Stromal cell of bone marrow (primary cell): ENCODE measurements at regions not wholly inside any gene's neighbourhood (a gene's known extent, or its start where the extent isn't known, plus 50 kb on each side); places are given as distances from the start of the nearest gene placed in this dataset.
"Not testable (repeated sequence)": the region's sequence is repeated elsewhere in the genome, so short reads cannot be mapped to it uniquely, and the experiment has no call there.

Experiments
- DNase-seq: peaks from one replicate; pipeline ENCODE4 v3.0.0-alpha.2; 2012; ENCODE audit warnings: low read depth

DNA sequence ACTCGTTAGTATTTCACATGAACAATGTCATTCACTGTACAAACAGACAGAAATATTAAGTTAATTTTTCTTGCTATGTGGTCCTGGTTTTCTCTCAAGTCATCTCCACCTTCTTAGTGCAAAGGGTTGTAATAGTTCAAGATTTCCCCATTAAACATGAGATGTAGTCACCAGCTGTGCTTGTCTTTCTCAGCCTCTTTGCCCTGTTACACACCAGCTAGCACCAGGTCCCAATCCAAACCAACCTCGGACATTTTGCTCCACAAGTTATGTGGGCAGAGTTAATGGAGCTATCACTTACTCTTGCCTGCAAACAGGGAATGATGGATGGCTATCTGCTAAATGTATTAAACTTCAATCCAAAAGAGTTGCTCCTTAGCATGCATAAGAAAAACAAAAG lies 328.1 kb downstream of the TLE1 start:
- no peak for DNase-seq

DNA sequence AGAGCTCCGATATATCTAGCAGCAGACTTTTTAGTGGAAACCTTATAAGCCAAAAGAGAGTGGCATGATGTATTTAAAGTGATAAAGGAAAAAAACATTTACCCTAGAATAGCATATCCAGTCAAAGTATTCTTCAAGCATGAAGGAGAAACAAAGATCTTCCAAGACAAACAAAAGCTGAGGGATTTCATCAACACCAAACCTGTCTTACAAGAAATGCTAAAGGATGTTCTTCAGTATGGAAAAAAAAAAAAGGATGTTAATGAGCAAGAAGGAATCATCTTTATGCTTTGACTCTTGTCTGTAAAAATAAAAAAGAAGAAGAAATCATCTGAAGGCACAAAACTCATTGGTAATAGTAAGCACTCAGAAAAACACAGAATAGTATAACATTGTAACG lies 338.2 kb downstream of the TLE1 start:
- DNase-seq: no peak

DNA sequence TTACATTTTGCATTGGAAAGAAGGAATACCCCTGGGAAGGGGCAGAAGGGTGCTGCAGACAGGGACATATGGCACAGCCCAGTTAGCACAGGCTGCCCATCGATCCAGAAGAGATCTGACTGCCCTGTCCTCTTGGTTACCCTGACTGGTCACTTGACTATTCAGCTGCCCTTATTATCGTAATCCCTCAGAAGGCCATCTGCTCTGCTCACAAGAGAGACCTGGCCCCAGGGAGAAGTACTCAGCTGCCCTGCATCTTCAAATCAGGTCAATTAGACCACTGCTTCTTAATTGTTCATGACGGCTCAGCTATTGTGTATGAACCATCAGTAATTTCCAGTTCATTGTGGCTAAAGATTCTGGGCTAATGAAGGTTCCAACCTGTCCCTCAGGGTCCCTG lies 345.0 kb downstream of the TLE1 start:
- DNase-seq: no peak

DNA sequence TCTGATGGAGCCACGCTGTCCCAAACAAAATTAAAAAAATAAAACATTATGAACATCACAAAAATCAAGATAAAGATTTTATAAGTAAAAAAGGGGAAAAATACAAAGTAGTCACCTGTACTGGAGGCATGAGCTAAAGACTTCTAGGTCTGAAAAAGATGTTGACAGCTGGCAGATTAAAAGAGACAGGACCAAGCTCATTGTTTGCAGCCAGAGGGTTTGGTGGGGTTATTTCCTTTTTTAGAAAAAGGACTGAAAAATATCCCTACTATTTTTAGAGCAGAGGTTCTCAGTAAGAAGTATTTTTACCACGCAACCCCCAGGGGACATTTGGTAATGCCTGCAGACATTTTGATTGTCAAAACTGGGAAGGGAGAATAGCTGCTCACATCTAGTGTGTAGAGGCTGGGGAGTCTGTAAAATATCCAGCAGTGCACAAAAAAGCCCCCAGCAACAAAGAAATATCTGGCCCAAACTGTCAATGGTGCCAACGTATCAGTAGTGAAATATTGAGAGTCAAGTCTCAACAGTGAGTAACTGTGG lies 353.4 kb downstream of the TLE1 start:
- DNase-seq: no peak

DNA sequence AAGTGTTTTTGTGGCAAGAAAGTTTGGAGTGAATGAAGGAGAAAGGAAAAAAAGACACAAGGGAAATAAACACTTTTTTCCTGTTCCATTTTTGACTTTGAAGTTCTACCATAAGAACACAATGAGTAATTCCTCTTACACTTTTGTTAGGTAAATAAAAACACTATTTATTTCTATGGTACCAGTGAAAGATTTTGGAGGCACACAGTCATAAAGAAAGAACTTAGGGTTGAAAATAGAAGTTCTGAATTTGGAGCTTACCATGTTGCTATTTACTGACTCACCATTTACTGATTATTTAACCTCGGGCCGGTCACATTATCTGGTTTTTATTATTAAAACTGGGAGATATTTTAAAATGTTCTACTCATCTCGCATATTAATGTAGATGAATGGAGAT lies 367.8 kb downstream of the TLE1 start:
- no peak for DNase-seq

DNA sequence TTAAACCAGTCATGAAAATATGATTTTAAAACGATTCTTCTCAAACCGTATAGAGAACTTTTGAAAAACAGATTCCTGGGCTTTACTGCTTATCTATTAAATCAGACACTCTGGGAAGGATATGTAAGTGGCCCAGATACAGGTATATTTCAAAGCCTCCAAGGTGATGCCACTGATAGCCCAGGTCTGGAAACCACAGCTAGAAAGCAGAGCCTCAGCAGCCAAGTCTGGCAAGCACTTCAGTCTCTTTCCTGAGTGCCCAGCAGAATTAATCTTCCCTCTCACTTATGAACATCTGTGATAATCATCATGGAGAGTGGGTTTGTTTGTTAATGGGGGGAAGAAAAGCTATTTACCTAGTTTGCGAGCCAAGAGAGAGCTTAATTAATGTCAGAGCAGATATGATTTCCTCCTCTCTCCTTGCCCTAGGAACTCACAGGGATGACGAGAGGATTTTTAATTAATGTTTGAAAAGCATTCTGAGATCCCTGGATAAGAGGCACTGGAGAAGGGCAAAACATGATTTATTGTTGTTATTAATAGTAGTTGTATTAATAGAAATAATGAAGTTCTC lies 368.4 kb downstream of the TLE1 start:
- no peak for DNase-seq

DNA sequence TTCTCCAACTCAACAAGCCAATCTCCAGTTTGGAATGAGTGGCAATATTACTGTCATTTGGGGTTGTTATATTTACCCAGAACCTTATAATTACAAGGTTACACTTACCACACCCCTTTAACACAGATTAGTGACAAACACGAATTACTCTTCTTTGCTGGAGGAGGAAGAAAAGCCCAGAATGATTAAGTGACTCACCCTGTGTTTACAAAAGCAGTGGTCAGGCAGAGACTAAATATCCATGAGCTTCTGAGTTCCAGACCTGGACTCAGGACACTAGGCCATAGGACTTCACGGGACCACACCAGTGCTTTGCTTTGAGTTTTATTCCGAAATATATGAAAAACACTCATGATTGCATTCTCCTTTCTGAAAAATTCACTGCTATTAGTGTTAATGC lies 370.8 kb downstream of the TLE1 start:
- DNase-seq: no peak

DNA sequence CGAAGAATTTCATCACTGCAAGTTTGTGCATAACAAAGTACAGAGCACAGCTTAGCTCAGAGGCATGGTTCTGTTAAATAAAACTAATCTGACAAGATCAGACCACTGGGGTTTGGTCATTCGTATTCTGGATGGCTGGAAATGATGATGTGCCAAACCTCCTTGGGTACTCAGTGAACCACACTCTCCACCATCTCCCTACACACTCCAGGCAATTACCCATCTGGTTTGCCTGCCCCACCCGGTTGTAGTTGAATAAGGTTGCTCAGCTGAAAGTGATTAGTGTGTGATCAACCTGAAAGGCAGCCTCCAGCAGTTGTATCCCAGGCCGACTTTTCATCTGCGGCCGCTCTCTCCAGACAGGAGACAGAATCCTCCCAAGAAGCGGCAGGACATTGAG lies 371.4 kb downstream of the TLE1 start:
- no peak for DNase-seq

DNA sequence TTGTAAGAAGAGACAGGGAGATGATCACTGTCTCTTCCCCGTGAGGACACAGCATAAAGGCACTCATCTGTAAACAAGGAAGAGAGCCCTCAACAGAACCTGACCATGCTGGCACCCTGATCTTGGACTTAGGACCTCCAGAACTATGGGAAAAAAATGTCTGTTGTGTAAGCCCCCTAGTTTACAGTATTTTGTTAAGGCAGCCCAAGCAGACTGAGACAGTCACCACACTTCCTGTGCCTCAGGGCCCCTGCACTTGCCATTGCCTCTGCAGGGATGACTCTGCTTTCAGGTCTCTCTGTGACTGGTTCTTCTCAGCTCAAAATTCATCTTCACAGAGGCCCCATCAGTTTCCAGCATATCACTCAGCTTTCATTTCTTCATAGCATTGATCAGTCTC lies 372.1 kb downstream of the TLE1 start:
- no peak for DNase-seq

DNA sequence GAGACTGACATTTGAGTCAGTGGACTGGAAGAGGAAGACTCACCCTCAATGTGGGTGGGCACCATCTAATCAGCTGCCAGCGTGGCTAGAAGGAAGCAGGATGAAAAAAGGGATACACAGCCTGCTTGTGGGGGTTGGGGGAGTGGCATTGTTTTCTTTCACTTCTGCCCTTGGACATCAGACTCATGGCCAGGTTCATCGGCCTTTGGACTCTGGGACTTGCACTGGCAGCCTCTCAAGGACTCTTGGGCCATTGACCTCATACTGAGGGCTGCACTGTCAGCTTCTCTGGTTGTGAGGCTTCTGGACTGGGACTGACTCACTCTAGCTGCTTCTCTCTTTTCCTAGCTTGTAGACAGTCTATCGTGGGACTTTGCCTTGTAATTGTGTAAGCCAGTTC lies 374.9 kb downstream of the TLE1 start:
- no peak for DNase-seq

DNA sequence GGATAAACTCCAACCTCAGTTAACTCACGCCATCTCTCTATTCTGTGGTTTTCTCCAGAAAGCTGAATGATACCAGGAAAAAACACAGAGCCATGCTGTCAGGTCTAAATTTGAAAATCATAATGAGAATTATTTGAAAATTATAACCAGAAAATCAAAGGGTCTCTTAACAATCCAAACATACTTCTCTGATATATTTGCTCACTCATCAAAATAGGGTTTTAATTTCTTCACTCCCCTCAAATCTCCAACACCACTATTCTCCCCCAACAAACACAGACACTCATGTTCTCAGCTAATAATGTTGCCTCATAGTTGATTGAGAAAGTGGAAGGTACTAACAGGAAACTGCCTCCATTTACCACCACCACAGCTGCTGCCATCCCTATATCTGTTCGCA lies 375.5 kb downstream of the TLE1 start:
- no peak for DNase-seq

DNA sequence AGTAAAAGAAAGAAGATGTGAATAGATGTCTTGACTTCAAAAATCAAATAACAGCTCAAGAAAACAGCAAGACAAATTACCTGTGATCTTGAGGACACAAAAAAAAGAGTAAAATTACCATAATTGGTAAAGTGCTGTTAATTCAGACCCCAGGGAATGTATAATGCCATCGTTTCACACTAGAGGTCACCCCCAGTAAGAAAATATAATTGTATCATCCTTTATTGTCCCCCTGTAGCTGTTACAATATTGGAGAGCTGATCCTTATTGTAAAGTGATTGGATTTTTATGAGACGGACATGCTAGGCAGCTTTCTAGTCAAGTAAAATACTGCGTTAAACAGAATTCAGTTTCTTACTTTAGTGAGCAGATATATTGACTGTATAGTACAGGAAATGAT lies 377.0 kb downstream of the TLE1 start:
- no peak for DNase-seq

DNA sequence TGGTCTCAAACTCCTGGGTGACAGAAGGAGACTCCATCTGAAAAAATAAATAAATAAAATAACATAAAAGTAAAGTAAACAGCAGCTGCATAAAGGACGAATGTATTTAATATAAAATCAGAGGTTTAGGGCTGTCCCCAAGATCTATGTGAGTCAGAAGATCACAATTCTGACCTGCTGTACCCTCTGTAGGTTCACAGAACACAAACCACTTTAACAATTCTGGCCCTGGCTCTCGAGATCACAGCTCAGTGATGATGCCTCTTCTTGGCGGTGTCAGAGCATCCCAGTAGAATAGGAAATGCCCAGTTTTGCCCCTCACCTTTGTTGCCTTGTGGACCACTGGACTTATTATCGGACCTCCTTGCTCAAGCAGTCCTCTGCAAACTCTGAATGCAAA lies 380.9 kb downstream of the TLE1 start:
- no peak for DNase-seq

DNA sequence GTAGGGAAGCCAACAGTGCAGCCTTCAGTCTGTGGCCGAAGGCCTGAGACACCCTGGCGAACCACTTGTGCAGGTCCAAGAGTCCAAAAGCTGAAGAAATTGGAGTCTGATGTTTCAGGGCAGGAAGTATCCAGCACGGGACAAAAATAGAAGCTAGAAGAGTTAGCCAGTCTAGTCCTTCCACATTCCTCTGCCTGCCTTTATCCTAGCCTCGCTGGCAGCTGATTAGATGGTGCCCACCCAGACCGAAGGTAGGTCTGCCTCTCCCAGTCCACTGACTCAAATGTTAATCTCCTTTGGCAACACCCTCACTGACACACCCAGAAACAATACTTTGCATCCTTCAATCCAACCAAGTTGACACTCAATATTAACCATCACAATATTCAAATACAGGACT lies 381.6 kb downstream of the TLE1 start:
- DNase-seq: not testable (repeated sequence)

DNA sequence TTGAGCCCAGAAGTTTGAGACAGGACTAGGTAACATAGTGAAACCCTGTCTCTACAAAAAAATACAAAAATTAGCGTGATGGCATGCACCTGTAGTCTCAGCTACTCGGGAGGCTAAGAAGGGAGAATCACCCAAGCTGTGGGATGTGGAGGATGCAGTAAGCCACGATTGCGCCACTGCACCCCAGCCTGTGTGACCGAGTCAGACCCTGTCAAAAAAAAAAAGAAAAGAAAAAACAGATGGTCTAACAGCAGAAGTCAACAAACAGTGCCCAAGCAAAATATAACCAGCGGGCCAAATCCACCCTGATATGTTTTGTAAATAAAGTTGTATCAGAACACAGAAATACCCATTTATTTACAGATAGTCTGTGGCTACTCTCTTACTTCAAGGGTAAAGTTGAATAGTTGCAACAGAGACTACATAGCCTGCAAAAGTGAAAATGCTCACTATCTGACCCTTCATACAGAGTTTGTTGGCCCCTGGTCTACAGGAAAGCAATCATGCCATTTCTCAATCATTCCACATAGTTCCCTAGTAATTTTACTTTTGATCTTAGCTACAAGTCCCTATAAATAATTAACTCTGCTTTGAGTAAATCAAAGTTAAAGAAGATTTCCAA lies 383.7 kb downstream of the TLE1 start:
- DNase-seq: no peak

DNA sequence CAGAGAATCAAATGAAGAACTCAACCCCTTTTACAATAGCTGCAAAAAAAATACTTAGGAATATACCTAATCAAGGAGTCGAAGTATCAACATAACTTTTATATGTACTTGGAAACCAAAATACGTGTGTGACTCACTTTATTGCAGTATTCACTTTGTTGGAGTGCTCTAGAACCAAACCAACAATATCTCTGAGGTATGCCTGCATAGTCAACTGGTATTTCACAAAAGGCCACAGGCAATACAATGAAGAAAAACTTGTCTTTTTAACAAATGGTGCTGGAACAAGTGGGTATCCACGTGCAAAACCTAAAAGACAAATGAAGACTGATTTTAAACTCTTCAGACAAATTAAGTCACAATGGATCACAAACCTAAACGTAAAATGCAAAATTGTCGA lies 385.7 kb downstream of the TLE1 start:
- no peak for DNase-seq

DNA sequence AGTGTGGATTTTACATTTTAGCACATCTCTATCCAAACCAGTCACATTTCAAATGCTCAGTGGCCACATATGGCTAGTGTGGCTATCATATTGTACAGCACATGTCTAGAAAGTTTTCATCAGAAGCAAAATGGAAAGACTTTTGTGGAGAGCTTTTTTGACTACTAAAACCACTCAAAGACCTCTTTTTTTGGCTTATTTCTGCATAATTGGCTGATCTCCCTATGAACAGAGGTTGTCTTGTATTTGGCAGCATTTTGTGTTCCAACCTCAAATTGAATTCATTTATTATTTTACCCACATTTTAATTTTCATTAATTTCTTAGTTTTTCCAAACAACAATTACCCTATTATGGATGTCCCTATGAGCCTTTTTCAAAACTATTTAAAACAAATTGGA lies 395.7 kb downstream of the TLE1 start:
- DNase-seq: no peak

DNA sequence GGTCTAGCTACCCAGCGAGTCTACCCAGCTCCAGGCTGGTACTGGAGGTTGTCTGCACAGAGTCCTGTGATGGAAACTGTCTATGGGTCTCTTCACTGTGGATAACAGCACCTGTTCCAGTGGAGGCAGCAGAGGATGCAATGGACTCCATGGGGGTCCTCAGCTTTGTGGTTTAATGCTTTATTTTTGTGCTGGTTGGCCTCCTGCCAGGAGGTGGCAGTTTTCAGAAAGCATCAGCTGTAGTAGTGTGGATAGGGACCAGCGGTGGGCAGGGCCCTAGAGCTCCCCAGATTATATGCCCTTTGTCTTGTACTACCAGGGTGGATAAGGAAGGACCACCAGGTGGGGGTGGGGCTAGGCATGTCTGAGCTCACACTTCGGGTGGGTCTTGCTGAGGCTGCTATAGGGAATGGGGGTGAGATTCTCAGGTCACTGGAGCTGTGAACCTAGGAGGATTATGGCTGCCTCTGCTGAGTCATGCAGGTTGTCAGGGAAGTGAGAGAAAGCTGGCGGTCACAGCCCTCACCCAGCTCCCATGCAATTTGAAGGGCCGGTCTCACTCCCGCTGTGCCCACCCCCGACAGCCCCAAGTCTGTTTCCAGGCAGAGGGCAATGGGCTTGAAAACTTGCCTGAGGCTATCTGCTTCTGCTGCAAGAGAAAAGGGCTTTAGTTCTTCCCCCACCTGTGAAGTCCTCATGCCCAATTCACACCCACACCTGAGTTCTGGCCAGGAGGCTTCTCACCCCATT lies 397.1 kb downstream of the TLE1 start:
- DNase-seq: no peak

DNA sequence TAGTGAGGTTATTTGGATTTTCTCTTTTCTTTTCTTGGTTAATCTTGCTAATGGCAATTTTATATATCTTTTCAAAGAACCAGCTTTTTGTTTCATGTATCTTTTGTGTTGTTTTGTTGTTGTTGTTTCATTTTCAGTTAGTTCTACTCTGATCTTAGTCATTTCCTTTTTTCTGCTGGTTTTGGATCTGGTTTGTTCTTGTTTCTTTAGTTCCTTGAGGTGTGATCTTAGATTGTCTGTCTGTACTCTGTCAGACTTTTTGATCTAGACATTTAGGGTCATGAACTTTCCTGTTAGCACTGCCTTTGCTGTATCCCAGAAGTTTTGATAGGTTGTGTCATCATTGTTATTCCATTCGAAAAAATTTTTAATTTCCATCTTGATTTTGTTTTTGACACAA lies 399.7 kb downstream of the TLE1 start:
- no peak for DNase-seq

DNA sequence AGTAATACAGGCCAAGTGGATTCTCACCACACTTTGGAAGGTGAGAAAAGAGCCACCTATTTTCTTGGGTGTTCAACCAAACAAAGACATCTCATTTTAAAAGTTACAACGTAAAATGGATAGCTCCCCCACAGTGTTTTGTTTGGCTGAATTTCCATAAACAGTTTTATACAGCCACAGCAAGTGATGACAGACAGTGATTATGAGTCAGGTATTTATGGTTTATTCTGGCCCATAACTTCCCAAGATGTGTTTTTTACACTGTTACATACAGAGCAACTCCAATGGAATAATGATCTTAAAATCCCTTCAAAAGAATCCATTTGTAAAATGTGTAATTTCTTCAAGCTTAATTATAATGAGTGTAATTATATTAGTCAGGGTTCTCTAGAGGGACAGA lies 421.3 kb downstream of the TLE1 start:
- DNase-seq: peak; percentile 8

DNA sequence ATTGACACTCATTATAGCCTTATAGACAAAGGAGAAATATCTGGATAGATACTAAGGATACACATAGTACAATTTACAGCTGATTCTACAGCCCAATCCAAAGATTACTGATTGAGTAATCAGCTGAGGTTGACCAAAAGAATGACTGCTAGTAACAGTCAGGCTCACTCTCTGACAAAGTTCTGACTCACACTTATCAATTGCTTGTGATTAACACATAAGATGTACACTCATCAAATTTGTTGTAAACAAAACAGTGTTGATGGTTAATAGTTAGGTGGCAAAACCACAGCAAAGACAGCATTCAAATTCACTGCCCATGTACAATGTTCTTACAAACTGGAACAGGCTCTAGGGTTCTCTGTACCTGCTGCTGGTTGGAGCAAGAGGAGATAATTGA lies 422.7 kb downstream of the TLE1 start:
- peak; percentile 29 for DNase-seq

DNA sequence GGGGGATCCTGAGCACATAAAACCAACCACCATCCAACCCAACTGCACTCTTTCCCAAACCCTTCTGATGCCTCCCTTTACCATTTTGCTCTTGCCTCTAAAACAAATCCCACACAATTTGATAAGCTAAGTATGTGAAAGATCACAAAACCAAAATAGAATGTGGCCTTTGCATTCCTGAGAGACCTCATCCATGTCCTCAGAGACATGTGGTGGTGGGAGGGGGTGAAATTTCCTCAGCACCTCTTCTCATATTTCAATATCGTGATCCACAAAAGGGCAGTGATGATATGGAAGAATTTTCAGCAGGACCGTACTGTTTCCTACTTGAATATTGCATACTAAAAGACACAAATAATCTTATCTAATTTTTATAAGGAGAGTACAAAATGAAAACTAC lies 423.3 kb downstream of the TLE1 start:
- peak; percentile 9 for DNase-seq

DNA sequence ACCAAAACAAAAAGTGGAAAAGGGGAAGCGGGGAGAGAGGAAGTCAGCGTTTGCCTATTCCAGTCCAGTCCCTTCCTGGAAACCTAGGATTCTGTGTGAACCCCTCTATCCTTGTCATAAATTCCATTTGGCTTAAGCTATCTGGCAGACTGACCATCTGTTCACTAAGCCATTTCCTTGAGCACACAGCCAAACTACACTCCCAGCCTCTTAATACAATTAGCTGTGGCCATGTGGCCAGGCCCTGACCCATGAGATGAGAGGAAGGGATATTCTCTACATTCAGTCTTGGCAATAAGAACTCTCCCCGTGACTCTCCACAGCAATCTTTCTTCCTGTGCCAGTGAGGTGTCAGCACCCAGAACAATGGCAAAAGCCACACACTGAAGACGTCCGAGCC lies 424.8 kb downstream of the TLE1 start:
- peak; percentile 9 for DNase-seq

DNA sequence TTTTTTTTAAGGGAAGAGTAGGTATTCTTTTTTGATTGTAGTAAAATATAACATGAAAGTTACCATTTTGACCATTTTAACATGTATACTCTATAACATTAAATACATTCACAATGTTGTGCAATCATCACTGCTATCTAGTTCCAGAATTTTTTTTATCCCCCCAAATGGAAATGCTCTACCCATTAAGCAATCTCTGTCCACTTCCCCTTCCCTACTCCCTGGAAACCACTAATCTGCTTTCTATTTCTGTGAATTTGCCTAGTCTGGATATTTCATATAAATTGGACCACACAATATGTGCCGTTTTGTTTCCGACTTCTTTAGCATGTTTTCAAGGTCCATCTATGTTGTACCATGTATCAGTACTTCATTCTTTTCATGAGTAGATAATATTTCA lies 429.5 kb downstream of the TLE1 start:
- DNase-seq: no peak
